ENCODE measurements at regions not wholly inside any gene's neighbourhood (a gene's known extent, or its start where the extent isn't known, plus 50 kb on each side); places are given as distances from the start of the nearest gene placed in this dataset.

DNA sequence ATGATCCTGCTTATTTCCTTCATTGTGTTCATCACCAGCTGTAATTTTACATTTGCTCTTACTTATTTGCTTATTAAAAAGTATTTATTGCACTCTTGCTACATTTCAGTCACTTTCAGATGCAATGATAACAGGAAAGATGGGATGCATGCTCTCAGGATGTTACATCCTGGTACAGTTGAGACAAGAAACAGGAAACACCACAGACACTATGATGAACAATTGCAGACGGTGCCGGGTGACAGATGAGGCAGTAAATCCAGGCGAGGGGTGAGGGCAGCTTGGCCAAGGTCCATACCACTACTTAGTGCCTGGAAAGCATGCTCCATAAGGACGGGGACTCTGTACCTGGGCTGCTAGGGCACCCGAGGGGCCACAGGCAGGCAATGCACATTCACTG lies 156.6 kb upstream of the RAB4A start:
- Histone ChIP-seq H3K4me1 (ENCODE audit: control insufficient read depth, insufficient read depth, low read length) (no peaks in the 10 kb centered on the region), H3K27me3 (ENCODE audit: control insufficient read depth, insufficient read depth, low read length) (no peaks in the 10 kb centered on the region), H3K36me3 (ENCODE audit: control insufficient read depth, insufficient read depth, low read length) (no peaks in the 10 kb centered on the region), H3K4me3 (ENCODE audit: low read depth in 2 of 2, low read length in 2 of 2) (no peak overlapping the region), H3K27ac (ENCODE audit: low read length) (no peak overlapping the region), H3K9me3 (ENCODE audit: control insufficient read depth, insufficient read depth, low read depth, low read length) (no peaks in the 10 kb centered on the region)
- CTCF ChIA-PET: no interaction called here
- in situ Hi-C loops (cut with HindIII; ENCODE audit: low pct_unique_long_range_greater_than_20kb, low sequenced_read_pairs) (no loop called here), intact Hi-C loops (cut with micrococcal nuclease; ENCODE audit: unreplicated experiment) (no loop called here)
- BruUV-seq (replicated peaks): no TSS peak
- no peak for DNase-seq (ENCODE audit: low read depth, low spot score)
- TF ChIP-seq, protein P1, sequence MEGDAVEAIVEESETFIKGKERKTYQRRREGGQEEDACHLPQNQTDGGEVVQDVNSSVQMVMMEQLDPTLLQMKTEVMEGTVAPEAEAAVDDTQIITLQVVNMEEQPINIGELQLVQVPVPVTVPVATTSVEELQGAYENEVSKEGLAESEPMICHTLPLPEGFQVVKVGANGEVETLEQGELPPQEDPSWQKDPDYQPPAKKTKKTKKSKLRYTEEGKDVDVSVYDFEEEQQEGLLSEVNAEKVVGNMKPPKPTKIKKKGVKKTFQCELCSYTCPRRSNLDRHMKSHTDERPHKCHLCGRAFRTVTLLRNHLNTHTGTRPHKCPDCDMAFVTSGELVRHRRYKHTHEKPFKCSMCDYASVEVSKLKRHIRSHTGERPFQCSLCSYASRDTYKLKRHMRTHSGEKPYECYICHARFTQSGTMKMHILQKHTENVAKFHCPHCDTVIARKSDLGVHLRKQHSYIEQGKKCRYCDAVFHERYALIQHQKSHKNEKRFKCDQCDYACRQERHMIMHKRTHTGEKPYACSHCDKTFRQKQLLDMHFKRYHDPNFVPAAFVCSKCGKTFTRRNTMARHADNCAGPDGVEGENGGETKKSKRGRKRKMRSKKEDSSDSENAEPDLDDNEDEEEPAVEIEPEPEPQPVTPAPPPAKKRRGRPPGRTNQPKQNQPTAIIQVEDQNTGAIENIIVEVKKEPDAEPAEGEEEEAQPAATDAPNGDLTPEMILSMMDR (IDR thresholded peaks at IDR 0.05): no peak
- TF ChIP-seq SIN3A (IDR thresholded peaks at IDR 0.05; ENCODE audit: borderline replicate concordance, insufficient read depth, low read depth, low read length): no peak
- no peak for TF ChIP-seq TCF7L2 (IDR thresholded peaks at IDR 0.05; ENCODE audit: low read depth, low read length)
- TF ChIP-seq, protein P2, sequence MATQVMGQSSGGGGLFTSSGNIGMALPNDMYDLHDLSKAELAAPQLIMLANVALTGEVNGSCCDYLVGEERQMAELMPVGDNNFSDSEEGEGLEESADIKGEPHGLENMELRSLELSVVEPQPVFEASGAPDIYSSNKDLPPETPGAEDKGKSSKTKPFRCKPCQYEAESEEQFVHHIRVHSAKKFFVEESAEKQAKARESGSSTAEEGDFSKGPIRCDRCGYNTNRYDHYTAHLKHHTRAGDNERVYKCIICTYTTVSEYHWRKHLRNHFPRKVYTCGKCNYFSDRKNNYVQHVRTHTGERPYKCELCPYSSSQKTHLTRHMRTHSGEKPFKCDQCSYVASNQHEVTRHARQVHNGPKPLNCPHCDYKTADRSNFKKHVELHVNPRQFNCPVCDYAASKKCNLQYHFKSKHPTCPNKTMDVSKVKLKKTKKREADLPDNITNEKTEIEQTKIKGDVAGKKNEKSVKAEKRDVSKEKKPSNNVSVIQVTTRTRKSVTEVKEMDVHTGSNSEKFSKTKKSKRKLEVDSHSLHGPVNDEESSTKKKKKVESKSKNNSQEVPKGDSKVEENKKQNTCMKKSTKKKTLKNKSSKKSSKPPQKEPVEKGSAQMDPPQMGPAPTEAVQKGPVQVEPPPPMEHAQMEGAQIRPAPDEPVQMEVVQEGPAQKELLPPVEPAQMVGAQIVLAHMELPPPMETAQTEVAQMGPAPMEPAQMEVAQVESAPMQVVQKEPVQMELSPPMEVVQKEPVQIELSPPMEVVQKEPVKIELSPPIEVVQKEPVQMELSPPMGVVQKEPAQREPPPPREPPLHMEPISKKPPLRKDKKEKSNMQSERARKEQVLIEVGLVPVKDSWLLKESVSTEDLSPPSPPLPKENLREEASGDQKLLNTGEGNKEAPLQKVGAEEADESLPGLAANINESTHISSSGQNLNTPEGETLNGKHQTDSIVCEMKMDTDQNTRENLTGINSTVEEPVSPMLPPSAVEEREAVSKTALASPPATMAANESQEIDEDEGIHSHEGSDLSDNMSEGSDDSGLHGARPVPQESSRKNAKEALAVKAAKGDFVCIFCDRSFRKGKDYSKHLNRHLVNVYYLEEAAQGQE (IDR thresholded peaks at IDR 0.05; ENCODE audit: insufficient read depth in 1 of 2, low read depth in 2 of 2, low read length in 1 of 2): no peak
- no peak for TF ChIP-seq POLR2AphosphoS5 (IDR thresholded peaks at IDR 0.05; ENCODE audit: low read depth, low read length)
- ATAC-seq: no peak
- POLR2A ChIA-PET: no interaction called here

DNA sequence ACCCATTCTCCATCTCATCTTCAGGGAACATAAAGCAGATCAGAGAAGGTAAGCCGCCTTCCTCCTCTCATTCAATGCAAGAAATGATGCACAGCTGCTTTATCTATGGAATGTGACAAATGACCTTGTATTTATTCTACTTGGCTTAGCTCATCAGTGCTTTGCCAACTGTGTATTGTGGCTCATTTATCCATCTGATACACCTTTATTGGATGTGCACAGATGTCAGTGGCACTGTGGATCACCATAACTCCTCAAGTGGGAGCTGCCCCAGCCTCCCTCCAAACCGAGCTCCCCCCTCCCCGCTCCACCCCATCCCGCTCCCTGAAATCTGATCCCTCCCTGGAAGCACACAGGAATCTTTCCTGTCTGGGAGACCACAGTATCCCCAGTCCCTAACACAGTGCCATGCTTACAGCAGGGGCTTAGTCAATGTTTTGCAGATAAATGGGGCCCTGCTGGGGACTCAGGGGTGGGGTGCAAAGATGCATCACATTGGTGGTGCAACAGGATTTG lies 156.0 kb upstream of the RAB4A start:
- no peak for DNase-seq (ENCODE audit: low read depth, low spot score)
- no peaks in the 10 kb centered on the region for H3K36me3 ChIP-seq (ENCODE audit: control insufficient read depth, insufficient read depth, low read length)
- intact Hi-C loops (cut with micrococcal nuclease; ENCODE audit: unreplicated experiment): no loop called here

More for the DNA sequence above, 156.0 kb upstream of the RAB4A start:
- CTCF ChIA-PET: no interaction called here
- Histone ChIP-seq H3K4me1 (ENCODE audit: control insufficient read depth, insufficient read depth, low read length) (no peaks in the 10 kb centered on the region), H3K4me3 (ENCODE audit: low read depth in 2 of 2, low read length in 2 of 2) (no peak overlapping the region), H3K27me3 (ENCODE audit: control insufficient read depth, insufficient read depth, low read length) (no peaks in the 10 kb centered on the region), H3K27ac (ENCODE audit: low read length) (no peak overlapping the region), H3K9me3 (ENCODE audit: control insufficient read depth, insufficient read depth, low read depth, low read length) (no peaks in the 10 kb centered on the region)
- POLR2A ChIA-PET: no interaction called here
- no peak for TF ChIP-seq POLR2AphosphoS5 (IDR thresholded peaks at IDR 0.05; ENCODE audit: low read depth, low read length)
- TF ChIP-seq, protein P2 (IDR thresholded peaks at IDR 0.05; ENCODE audit: insufficient read depth in 1 of 2, low read depth in 2 of 2, low read length in 1 of 2): no peak
- no peak for TF ChIP-seq SIN3A (IDR thresholded peaks at IDR 0.05; ENCODE audit: borderline replicate concordance, insufficient read depth, low read depth, low read length)
- TF ChIP-seq, protein P1 (IDR thresholded peaks at IDR 0.05): no peak
- TF ChIP-seq TCF7L2 (IDR thresholded peaks at IDR 0.05; ENCODE audit: low read depth, low read length): no peak
- BruUV-seq (replicated peaks): no TSS peak
- in situ Hi-C loops (cut with HindIII; ENCODE audit: low pct_unique_long_range_greater_than_20kb, low sequenced_read_pairs): no loop called here
- no peak for ATAC-seq

All from Panc1 (cell line).